AG10803 (cell line): ENCODE measurements at regions not wholly inside any gene's neighbourhood (a gene's known extent, or its start where the extent isn't known, plus 50 kb on each side); places are given as distances from the start of the nearest gene placed in this dataset.

Source experiments
- DNase-seq: peaks from one replicate; pipeline ENCODE4 v3.0.0; 2010; ENCODE audit warnings: low read depth
- H3K4me3 ChIP-seq: 2 replicates; pipeline ENCODE4 v1.5.1; 2011; ENCODE audit warnings: mild to moderate bottlenecking, low read length, control low read depth
- TF ChIP-seq, protein P1 (sequence below): conservative IDR thresholded peaks from 2 replicates; pipeline ENCODE4 v1.5.1; 2011; ENCODE audit warnings: mild to moderate bottlenecking, low read length, control low read depth, inconsistent platforms

- no peak overlapping the region for H3K4me3 ChIP-seq
- TF ChIP-seq, protein P1, sequence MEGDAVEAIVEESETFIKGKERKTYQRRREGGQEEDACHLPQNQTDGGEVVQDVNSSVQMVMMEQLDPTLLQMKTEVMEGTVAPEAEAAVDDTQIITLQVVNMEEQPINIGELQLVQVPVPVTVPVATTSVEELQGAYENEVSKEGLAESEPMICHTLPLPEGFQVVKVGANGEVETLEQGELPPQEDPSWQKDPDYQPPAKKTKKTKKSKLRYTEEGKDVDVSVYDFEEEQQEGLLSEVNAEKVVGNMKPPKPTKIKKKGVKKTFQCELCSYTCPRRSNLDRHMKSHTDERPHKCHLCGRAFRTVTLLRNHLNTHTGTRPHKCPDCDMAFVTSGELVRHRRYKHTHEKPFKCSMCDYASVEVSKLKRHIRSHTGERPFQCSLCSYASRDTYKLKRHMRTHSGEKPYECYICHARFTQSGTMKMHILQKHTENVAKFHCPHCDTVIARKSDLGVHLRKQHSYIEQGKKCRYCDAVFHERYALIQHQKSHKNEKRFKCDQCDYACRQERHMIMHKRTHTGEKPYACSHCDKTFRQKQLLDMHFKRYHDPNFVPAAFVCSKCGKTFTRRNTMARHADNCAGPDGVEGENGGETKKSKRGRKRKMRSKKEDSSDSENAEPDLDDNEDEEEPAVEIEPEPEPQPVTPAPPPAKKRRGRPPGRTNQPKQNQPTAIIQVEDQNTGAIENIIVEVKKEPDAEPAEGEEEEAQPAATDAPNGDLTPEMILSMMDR, result no peak
- DNase-seq, result no peak
Measured at GRCh38 chr2:109064660-109065390, 64.2 kb upstream of the SH3RF3 start.

DNA sequence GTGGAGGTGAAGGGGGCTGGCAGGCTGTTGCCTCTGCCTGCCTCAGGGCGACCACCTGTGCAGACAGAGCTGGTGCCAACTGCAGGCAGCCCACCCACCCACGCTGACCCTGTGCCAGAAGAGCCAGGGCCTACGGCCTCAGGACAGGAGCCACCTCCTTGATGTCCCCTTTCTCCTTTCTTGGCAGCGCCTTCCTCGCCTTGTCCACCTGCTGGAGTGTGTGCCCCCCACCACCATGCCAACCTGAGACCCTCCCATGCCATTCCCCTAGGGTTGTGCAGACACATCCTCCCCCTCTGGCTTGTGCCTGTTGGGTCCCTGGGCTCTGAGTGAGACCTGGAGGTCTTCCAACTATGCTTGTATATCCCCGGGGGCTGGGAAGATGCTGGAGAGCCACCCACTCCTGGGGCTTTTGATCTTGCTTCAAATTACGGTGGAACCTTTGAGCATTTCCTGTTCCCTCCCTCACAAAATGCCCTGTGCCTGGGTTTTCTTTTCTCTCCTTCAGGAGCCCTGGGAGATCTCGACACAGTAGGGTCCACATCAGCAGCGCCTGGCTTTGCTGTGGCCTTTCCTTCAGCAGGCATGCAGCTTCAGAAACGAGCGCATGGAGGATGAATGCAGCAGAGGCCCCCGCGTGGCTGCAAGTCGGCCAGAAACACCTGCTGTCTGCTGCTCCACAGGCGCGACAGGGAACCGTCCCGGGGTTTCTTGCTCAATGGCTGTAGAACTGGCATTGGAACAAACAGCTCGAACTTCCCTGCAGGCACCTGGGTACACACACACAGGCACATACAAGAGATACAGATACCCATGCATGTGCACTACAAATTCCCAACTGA, 65.9 kb upstream of the SH3RF3 start:
- TF ChIP-seq, protein P1, result no peak
- DNase-seq, result no peak
- no peak overlapping the region for H3K4me3 ChIP-seq

- TF ChIP-seq, protein P1, result no peak; the same call in 1 of the 2 replicates
- no peak overlapping the region for H3K4me3 ChIP-seq
- DNase-seq, result no peak
Measured at GRCh38 chr2:109062145-109062858, 66.7 kb upstream of the SH3RF3 start.

DNA sequence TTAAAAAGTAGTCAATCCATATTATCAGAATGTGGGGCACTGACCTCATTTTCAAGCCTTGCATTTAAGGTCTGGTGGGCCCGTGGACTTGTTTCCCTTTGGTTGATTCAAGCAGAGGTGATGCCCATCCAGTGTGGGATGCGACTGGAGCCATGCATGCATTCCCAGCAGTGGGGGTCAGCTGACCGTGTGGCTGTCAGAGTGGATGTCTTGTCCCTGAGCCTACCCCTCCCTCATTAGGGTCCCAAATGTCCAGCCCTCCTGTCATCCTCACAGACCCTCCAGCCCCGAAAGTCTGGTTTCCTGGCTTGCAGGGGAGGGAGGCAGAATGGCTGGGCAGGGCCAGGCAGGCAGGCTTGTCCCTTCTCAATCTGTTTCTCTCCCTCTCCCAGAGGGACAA, 67.3 kb upstream of the SH3RF3 start:
- no peak for DNase-seq
- TF ChIP-seq, protein P1, result no peak
- H3K4me3 ChIP-seq, result no peak overlapping the region

DNA sequence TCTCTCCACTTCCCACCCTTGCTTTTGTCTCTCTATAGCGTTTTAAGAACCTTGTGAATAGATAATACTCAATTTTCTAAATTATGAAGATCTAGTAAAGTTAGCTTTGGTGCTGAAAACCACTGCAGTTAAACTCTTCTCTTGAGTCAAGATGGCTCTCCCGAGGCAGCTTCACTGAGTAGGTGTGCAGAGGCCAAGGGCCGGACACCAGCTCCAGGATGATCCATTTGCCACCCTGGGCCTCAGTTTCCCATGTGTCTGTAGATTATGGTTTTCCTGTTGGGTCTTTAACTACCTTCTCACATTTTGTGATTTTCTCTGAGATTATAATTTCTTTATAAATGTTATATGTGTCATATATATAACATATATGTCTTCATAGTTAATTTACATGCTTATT, 68.5 kb upstream of the SH3RF3 start:
- no peak overlapping the region for H3K4me3 ChIP-seq
- TF ChIP-seq, protein P1, result no peak
- DNase-seq, result no peak

GRCh38 chr2:109059474-109060165, 69.4 kb upstream of the SH3RF3 start:
- DNase-seq, result no peak
- no peak overlapping the region for H3K4me3 ChIP-seq
- TF ChIP-seq, protein P1, result no peak
